IMR-90 (cell line): ENCODE measurements at regions not wholly inside any gene's neighbourhood (a gene's known extent, or its start where the extent isn't known, plus 50 kb on each side); places are given as distances from the start of the nearest gene placed in this dataset.
A peak's percentile ranks its signal among the peaks of the same experiment; 100 is the strongest.

Source experiments
- ATAC-seq: fragments of 200-7000 bp; cut with Tn5 transposase; 2 replicates; pipeline ENCODE4 v1.9.1; 2020; ENCODE audit warnings: low read depth, mild to moderate bottlenecking, moderate library complexity
- BruUV-seq: library from RNA; stranded (reverse); fragments of 400-500 nt; replicated peaks from 2 replicates; lab custom pipeline; 2021; lab: Mats Ljungman, UMichigan
- CTCF ChIA-PET: fragments of 300-600 bp; formaldehyde crosslinking; extraction: SDS; loops from one replicate; lab custom pipeline; 2021; ENCODE audit warnings: antibody characterized with exemption; lab: Yijun Ruan, JAX
- POLR2A ChIA-PET: fragments of 300-600 bp; sonication (Branson Sonifier 250); formaldehyde crosslinking; loops from one replicate; lab custom pipeline; 2022; ENCODE audit warnings: antibody characterized with exemption; ENCODE audit not compliant: unreplicated experiment; lab: Charles Lee
- DNase-seq: peaks from one replicate; pipeline ENCODE4 v3.0.0; 2013
- H2AFZ ChIP-seq: replicated peaks from 2 replicates; pipeline ENCODE3; 2013; ENCODE audit warnings: low read length, mild to moderate bottlenecking; ENCODE audit not compliant: poor library complexity
- H2AK5ac ChIP-seq: 2 replicates; pipeline ENCODE4 v1.6.1; 2013; ENCODE audit warnings: low read depth, low read length, inconsistent platforms
- H2AK9ac ChIP-seq: replicated peaks from 2 replicates; pipeline ENCODE3; 2013; ENCODE audit warnings: mild to moderate bottlenecking, low read depth, low read length, moderate library complexity; ENCODE audit not compliant: poor library complexity
- H2BK120ac ChIP-seq: 2 replicates; pipeline ENCODE4 v1.6.1; 2013; ENCODE audit warnings: low read depth, low read length, inconsistent platforms
- H2BK15ac ChIP-seq: 3 replicates; pipeline ENCODE4 v1.6.1; 2013; ENCODE audit warnings: low read depth, low read length, inconsistent platforms
- H2BK20ac ChIP-seq: 2 replicates; pipeline ENCODE4 v1.6.1; 2013; ENCODE audit warnings: low read depth, mild to moderate bottlenecking, inconsistent platforms, low read length, moderate library complexity
- H2BK5ac ChIP-seq: 2 replicates; pipeline ENCODE4 v1.6.1; 2013; ENCODE audit warnings: mild to moderate bottlenecking, low read depth, low read length, inconsistent platforms; ENCODE audit not compliant: poor library complexity, severe bottlenecking
- H3K14ac ChIP-seq: replicated peaks from 2 replicates; pipeline ENCODE4 v1.6.1; 2013; ENCODE audit warnings: low read depth, low read length, inconsistent platforms
- H3K18ac ChIP-seq: 2 replicates; pipeline ENCODE4 v1.6.1; 2013; ENCODE audit warnings: low read depth, low read length, control low read depth
- H3K23ac ChIP-seq: 2 replicates; pipeline ENCODE4 v1.6.1; 2013; ENCODE audit warnings: low read depth, low read length, inconsistent platforms
- H3K27ac ChIP-seq: 2 replicates; pipeline ENCODE4 v1.5.1; 2013; ENCODE audit warnings: mild to moderate bottlenecking, control low read depth, low read length; ENCODE audit not compliant: insufficient read depth
- H3K27me3 ChIP-seq: 2 replicates; pipeline ENCODE4 v1.6.1; 2013; ENCODE audit warnings: low read length; ENCODE audit not compliant: control insufficient read depth, insufficient read depth
- H3K36me3 ChIP-seq: 2 replicates; pipeline ENCODE4 v1.6.1; 2013; ENCODE audit warnings: low read length, mixed read lengths; ENCODE audit not compliant: control insufficient read depth, insufficient read depth
- H3K4ac ChIP-seq: 2 replicates; pipeline ENCODE4 v1.6.1; 2013; ENCODE audit warnings: low read depth, low read length, inconsistent platforms
- H3K4me1 ChIP-seq: 2 replicates; pipeline ENCODE4 v1.6.1; 2013; ENCODE audit warnings: low read length, mixed read lengths; ENCODE audit not compliant: control insufficient read depth, insufficient read depth
- H3K4me2 ChIP-seq: 2 replicates; pipeline ENCODE4 v1.6.1; 2013; ENCODE audit warnings: low read depth, mild to moderate bottlenecking, control low read depth, low read length, moderate library complexity
- H3K4me3 ChIP-seq: 2 replicates; pipeline ENCODE4 v1.5.1; 2013; ENCODE audit warnings: low read depth, mild to moderate bottlenecking, control low read depth, low read length, moderate library complexity; ENCODE audit not compliant: insufficient read depth
- H3K56ac ChIP-seq: 2 replicates; pipeline ENCODE4 v1.6.1; 2013; ENCODE audit warnings: low read length, inconsistent platforms; ENCODE audit not compliant: insufficient read depth; ENCODE audit errors: extremely low read depth
- H3K79me1 ChIP-seq, 2 experiments: 2 replicates each; pipeline ENCODE4 v1.6.1; 2013; ENCODE audit warnings: low read length in 2 of 2, inconsistent platforms in 1 of 2, low read depth in 1 of 2
- H3K9ac ChIP-seq: 2 replicates; pipeline ENCODE4 v1.6.1; 2013; ENCODE audit warnings: low read depth, low read length, control low read depth
- H3K9me1 ChIP-seq: 2 replicates; pipeline ENCODE4 v1.6.1; 2013; ENCODE audit warnings: low read length, inconsistent platforms; ENCODE audit not compliant: insufficient read depth
- H3K9me3 ChIP-seq: 2 replicates; pipeline ENCODE4 v1.6.1; 2013; ENCODE audit warnings: low read length; ENCODE audit not compliant: control insufficient read depth, insufficient read depth
- H4K20me1 ChIP-seq: 2 replicates; pipeline ENCODE4 v1.6.1; 2013; ENCODE audit warnings: low read length, inconsistent platforms; ENCODE audit not compliant: insufficient read depth
- H4K5ac ChIP-seq: 2 replicates; pipeline ENCODE4 v1.6.1; 2013; ENCODE audit warnings: mild to moderate bottlenecking, low read depth, low read length, control low read depth
- H4K8ac ChIP-seq, 2 experiments: 2 replicates each; pipeline ENCODE4 v1.6.1; 2013; ENCODE audit warnings: low read depth in 2 of 2, low read length in 2 of 2, control low read depth in 1 of 2, inconsistent platforms in 1 of 2
- H4K91ac ChIP-seq: 2 replicates; pipeline ENCODE4 v1.6.1; 2013; ENCODE audit warnings: low read depth, low read length, inconsistent platforms; ENCODE audit not compliant: insufficient read depth
- CHD1 ChIP-seq: IDR thresholded peaks from 2 replicates; pipeline ENCODE4 v1.6.1; 2012; ENCODE audit warnings: low read depth, low read length, improper control_type of control experiment
- ELK1 ChIP-seq: fragments of 150-350 bp; IDR thresholded peaks from 2 replicates; pipeline ENCODE4 v1.6.1; 2016; ENCODE audit warnings: low read depth, mild to moderate bottlenecking, low read length, moderate library complexity, borderline replicate concordance
- MAZ ChIP-seq: IDR thresholded peaks from 2 replicates; pipeline ENCODE4 v1.6.1; 2012; ENCODE audit warnings: low read depth, mild to moderate bottlenecking, low read length, improper control_type of control experiment, moderate library complexity, borderline replicate concordance
- RAD21 ChIP-seq: IDR thresholded peaks from 2 replicates; pipeline ENCODE4 v1.6.1; 2012; ENCODE audit warnings: low read length, improper control_type of control experiment
- RFX5 ChIP-seq: IDR thresholded peaks from 2 replicates; pipeline ENCODE4 v1.8.0; 2012; ENCODE audit warnings: low read depth, mild to moderate bottlenecking, low read length, moderate library complexity
- SMC3 ChIP-seq: fragments of 150-350 bp; IDR thresholded peaks from 2 replicates; pipeline ENCODE4 v1.6.1; 2016; ENCODE audit warnings: low read depth, mild to moderate bottlenecking, antibody characterized with exemption, low read length, moderate library complexity
- WGBS, 2 experiments: methylation state at CpG; one replicate each; pipeline versions ENCODE4 v1.1.5 to v1.1.7; 2013; ENCODE audit warnings: missing lambda C conversion rate in 2 of 2; ENCODE audit not compliant: insufficient read length in 1 of 2; ENCODE audit errors: extremely low coverage in 2 of 2; 5-methylcytosine and 5-hydroxymethylcytosine counted together
- dilution Hi-C: fragments of 300-500 bp; cut with HindIII; formaldehyde crosslinking; loops from one replicate; pipeline ENCODE4 v1.14.3; 2018; ENCODE audit warnings: low sequenced_read_pairs; ENCODE audit not compliant: unreplicated experiment
- in situ Hi-C: fragments of 300-500 bp; cut with MboI; formaldehyde crosslinking; loops from 3 replicates; pipeline ENCODE4 v1.14.3; 2019; ENCODE audit warnings: low sequenced_read_pairs, inconsistent platforms, mixed read lengths
- intact Hi-C: fragments of 100-400 bp; cut with micrococcal nuclease; formaldehyde crosslinking; loops from 2 replicates; pipeline ENCODE4 v1.10.0; 2022

- intact Hi-C loops (no loop called here), in situ Hi-C loops (no loop called here), dilution Hi-C loops (no loop called here)
- no peaks in the 10 kb centered on the region for H3K79me1 ChIP-seq
- no peak overlapping the region for H4K5ac ChIP-seq
- ChIA-PET POLR2A (no interaction called here), CTCF (no interaction called here)
- no peak overlapping the region for H3K9ac ChIP-seq
- H2AK5ac ChIP-seq: no peak overlapping the region
- no peak for ATAC-seq
- no TSS peak for BruUV-seq
- H3K9me1 ChIP-seq: peaks cover 2% of the 10 kb centered on the region; the same call in 1 of the 2 replicates
- H3K4me1 ChIP-seq: no peaks in the 10 kb centered on the region
- H3K18ac ChIP-seq: no peak overlapping the region
- no peak overlapping the region for H2AFZ ChIP-seq
- H3K27me3 ChIP-seq: peaks cover 16% of the 10 kb centered on the region
- H3K36me3 ChIP-seq: no peaks in the 10 kb centered on the region
- H3K56ac ChIP-seq: no peak overlapping the region
- H3K4me2 ChIP-seq: no peak overlapping the region
- no peak overlapping the region for H4K91ac ChIP-seq
- DNase-seq: peak; percentile 34
- no CpG with 5 or more reads among the region's 2 CpGs for WGBS, 2 experiments
- H3K4ac ChIP-seq: no peak overlapping the region
- no peak overlapping the region for H3K4me3 ChIP-seq
- TF ChIP-seq RFX5: no peak
- no peak for TF ChIP-seq SMC3
- no peak for TF ChIP-seq RAD21
- no peak for TF ChIP-seq CHD1
- TF ChIP-seq ELK1: no peak
- peak; percentile 44; the same call in 1 of the 2 replicates for TF ChIP-seq MAZ
- H2BK120ac ChIP-seq: no peak overlapping the region
- H3K14ac ChIP-seq: no peak overlapping the region
- H2AK9ac ChIP-seq: no peak overlapping the region
- no peak overlapping the region for H2BK5ac ChIP-seq
- no peak overlapping the region for H4K8ac ChIP-seq
- no peaks in the 10 kb centered on the region for H4K20me1 ChIP-seq
- no peaks in the 10 kb centered on the region for H3K9me3 ChIP-seq
- no peak overlapping the region for H3K23ac ChIP-seq
- H3K27ac ChIP-seq: no peak overlapping the region
- H2BK20ac ChIP-seq: no peak overlapping the region
- no peak overlapping the region for H2BK15ac ChIP-seq
Measured at GRCh38 chr5:159854916-159855315, 61.4 kb upstream of the ADRA1B start.
